H1 (cell line): ENCODE measurements at regions not wholly inside any gene's neighbourhood (a gene's known extent, or its start where the extent isn't known, plus 50 kb on each side); places are given as distances from the start of the nearest gene placed in this dataset.

Source experiments
- CTCF ChIA-PET: fragments of 300-600 bp; sonication (Branson Sonifier 250); formaldehyde crosslinking; loops from one replicate; lab custom pipeline; 2021; ENCODE audit not compliant: partially characterized antibody; lab: Charles Lee
- POLR2A ChIA-PET: fragments of 300-600 bp; sonication (Branson Sonifier 250); formaldehyde crosslinking; loops from one replicate; lab custom pipeline; 2021; ENCODE audit warnings: inconsistent platforms; ENCODE audit not compliant: partially characterized antibody; lab: Charles Lee
- DNase-seq, 2 experiments: peaks; one replicate each; pipeline versions ENCODE4 v3.0.0 to v3.0.0-alpha.2; 2010 to 2022; ENCODE audit warnings: low spot score in 2 of 2, low read depth in 1 of 2, mixed read lengths in 1 of 2
- FAIRE-seq: peaks from 2 replicates; lab custom pipeline; 2011; peaks lifted over from hg19 to GRCh38; lab: Jason Lieb, UNC
- H2AFZ ChIP-seq: 2 replicates; pipeline ENCODE4 v1.8.1; 2012; ENCODE audit warnings: low read length, inconsistent platforms
- H2AK5ac ChIP-seq: 2 replicates; pipeline ENCODE4 v1.6.1; 2013; ENCODE audit warnings: low read depth, low read length
- H2BK120ac ChIP-seq: replicated peaks from 2 replicates; pipeline ENCODE3; 2013; ENCODE audit warnings: low read depth, low read length, inconsistent platforms
- H2BK12ac ChIP-seq: 2 replicates; pipeline ENCODE4 v1.6.1; 2013; ENCODE audit warnings: low read depth, low read length
- H2BK15ac ChIP-seq: 2 replicates; pipeline ENCODE4 v1.6.1; 2013; ENCODE audit warnings: low read length
- H2BK20ac ChIP-seq: 2 replicates; pipeline ENCODE4 v1.6.1; 2013; ENCODE audit warnings: low read length
- H2BK5ac ChIP-seq: 2 replicates; pipeline ENCODE4 v1.6.1; 2013; ENCODE audit warnings: low read depth, low read length
- H3K14ac ChIP-seq: 2 replicates; pipeline ENCODE4 v1.6.1; 2013; ENCODE audit warnings: inconsistent platforms; ENCODE audit not compliant: insufficient read length
- H3K18ac ChIP-seq: 2 replicates; pipeline ENCODE4 v1.6.1; 2013; ENCODE audit warnings: low read length; ENCODE audit errors: extremely low read depth
- H3K23ac ChIP-seq: 2 replicates; pipeline ENCODE4 v1.6.1; 2013; ENCODE audit warnings: inconsistent platforms; ENCODE audit not compliant: insufficient read length
- H3K23me2 ChIP-seq: 2 replicates; pipeline ENCODE4 v1.6.1; 2013; ENCODE audit warnings: low read depth, low read length
- H3K27ac ChIP-seq: 2 replicates; pipeline ENCODE4 v1.6.1; 2011; ENCODE audit warnings: low read depth, low read length, inconsistent platforms
- H3K27me3 ChIP-seq, 4 experiments: replicated peaks in 1 of 4; 1 replicate in 1 of 4; 2 replicates in 3 of 4; pipeline versions ENCODE4 v1.6.1 to v1.8.1; 2011 to 2013; ENCODE audit warnings: low read length in 3 of 4, mild to moderate bottlenecking in 3 of 4, inconsistent platforms in 2 of 4, mixed read lengths in 2 of 4, moderate library complexity in 1 of 4; ENCODE audit not compliant: control insufficient read depth in 3 of 4, insufficient read depth in 3 of 4; ENCODE audit errors: extremely low read depth in 1 of 4
- H3K36me3 ChIP-seq, 4 experiments: 2 replicates each; pipeline versions ENCODE4 v1.6.1 to v1.8.1; 2011 to 2013; ENCODE audit warnings: mild to moderate bottlenecking in 4 of 4, low read length in 3 of 4, moderate library complexity in 2 of 4, control low read depth in 1 of 4, inconsistent platforms in 1 of 4; ENCODE audit not compliant: insufficient read depth in 4 of 4, control insufficient read depth in 2 of 4
- H3K4ac ChIP-seq: replicated peaks from 2 replicates; pipeline ENCODE3; 2013; ENCODE audit warnings: low read length, low read depth, mixed read lengths, inconsistent platforms; ENCODE audit not compliant: insufficient read length
- H3K4me1 ChIP-seq, 4 experiments: replicated peaks in 1 of 4; 1 replicate in 1 of 4; 2 replicates in 3 of 4; pipeline versions ENCODE4 v1.6.1 to v1.8.1; 2011 to 2013; ENCODE audit warnings: low read length in 3 of 4, inconsistent platforms in 2 of 4, mixed read lengths in 1 of 4; ENCODE audit not compliant: insufficient read depth in 4 of 4, control insufficient read depth in 3 of 4
- H3K4me2 ChIP-seq, 2 experiments: 2 replicates each; pipeline versions ENCODE4 v1.6.1 to v1.8.1; 2011 to 2013; ENCODE audit warnings: low read depth in 2 of 2, low read length in 2 of 2, control low read depth in 1 of 2, inconsistent platforms in 1 of 2, mild to moderate bottlenecking in 1 of 2; ENCODE audit not compliant: insufficient read depth in 1 of 2
- H3K4me3 ChIP-seq, 4 experiments: fragments of 200-600, 300-600 bp in 1 of 4; sonication (generic), shearing (Covaris generic), sonication (Bioruptor Twin) in 1 of 4; 2 replicates each; pipeline versions ENCODE4 v1.5.1 to v1.8.1; 2011 to 2016; ENCODE audit warnings: low read length in 4 of 4, low read depth in 3 of 4, control low read depth in 2 of 4, inconsistent platforms in 2 of 4, mild to moderate bottlenecking in 2 of 4, mixed read lengths in 1 of 4, moderate library complexity in 1 of 4; ENCODE audit not compliant: insufficient read depth in 2 of 4; ENCODE audit errors: extremely low read depth in 1 of 4
- H3K56ac ChIP-seq: replicated peaks from 2 replicates; pipeline ENCODE3; 2013; ENCODE audit warnings: low read depth, mild to moderate bottlenecking, mixed read lengths, low read length, inconsistent platforms; ENCODE audit not compliant: insufficient read length
- H3K79me1 ChIP-seq: 2 replicates; pipeline ENCODE4 v1.6.1; 2013; ENCODE audit warnings: low read depth, low read length, control low read depth
- H3K79me2 ChIP-seq, 2 experiments: 2 replicates each; pipeline versions ENCODE4 v1.6.1 to v1.8.1; 2012 to 2013; ENCODE audit warnings: low read length in 2 of 2, mild to moderate bottlenecking in 2 of 2, inconsistent platforms in 1 of 2; ENCODE audit not compliant: insufficient read depth in 2 of 2, control insufficient read depth in 1 of 2
- H3K9ac ChIP-seq, 4 experiments: replicated peaks in 1 of 4; 1 replicate in 1 of 4; 2 replicates in 3 of 4; pipeline versions ENCODE4 v1.6.1 to v1.8.1; 2011 to 2013; ENCODE audit warnings: low read depth in 3 of 4, low read length in 3 of 4, control low read depth in 2 of 4, mild to moderate bottlenecking in 2 of 4, moderate library complexity in 2 of 4, inconsistent platforms in 1 of 4; ENCODE audit errors: extremely low read depth in 1 of 4
- H3K9me3 ChIP-seq, 2 experiments: 2 replicates each; pipeline versions ENCODE4 v1.6.1 to v1.8.1; 2012 to 2013; ENCODE audit warnings: mild to moderate bottlenecking in 2 of 2, moderate library complexity in 2 of 2, control low read depth in 1 of 2, inconsistent platforms in 1 of 2, low read depth in 1 of 2, low read length in 1 of 2, mixed read lengths in 1 of 2; ENCODE audit not compliant: insufficient read depth in 2 of 2
- H4K20me1 ChIP-seq, 2 experiments: replicated peaks in 1 of 2; 2 replicates each; pipeline versions ENCODE3 to v1.8.1; 2011 to 2013; ENCODE audit warnings: inconsistent platforms in 2 of 2, low read length in 2 of 2, mild to moderate bottlenecking in 1 of 2; ENCODE audit not compliant: insufficient read depth in 2 of 2, control insufficient read depth in 1 of 2
- H4K5ac ChIP-seq: 2 replicates; pipeline ENCODE4 v1.6.1; 2013; ENCODE audit warnings: low read length, low read depth, mixed read lengths, inconsistent platforms; ENCODE audit not compliant: insufficient read length
- H4K8ac ChIP-seq: 2 replicates; pipeline ENCODE4 v1.8.0; 2013; ENCODE audit warnings: mild to moderate bottlenecking, moderate library complexity, low read length, inconsistent platforms; ENCODE audit not compliant: insufficient read depth; ENCODE audit errors: extremely low read depth
- H4K91ac ChIP-seq: replicated peaks from 2 replicates; pipeline ENCODE3; 2013; ENCODE audit warnings: low read length, mixed read lengths, inconsistent platforms; ENCODE audit not compliant: insufficient read length
- HDAC6 ChIP-seq: IDR thresholded peaks from one replicate; pipeline ENCODE4 v1.7.1; 2012; ENCODE audit warnings: low read depth, mild to moderate bottlenecking, inconsistent platforms, low read length, moderate library complexity
- MAFK ChIP-seq: IDR thresholded peaks from 2 replicates; pipeline ENCODE4 v1.6.1; 2012; ENCODE audit warnings: low read depth, mild to moderate bottlenecking, improper control_type of control experiment, low read length
- WGBS, 2 experiments: shearing (Covaris generic) in 1 of 2; methylation state at CpG; one replicate each; pipeline versions ENCODE4 v1.1.6 to v1.1.7; 2013 to 2015; ENCODE audit warnings: low lambda C conversion rate in 2 of 2, mixed read lengths in 2 of 2, inconsistent platforms in 1 of 2, low coverage in 1 of 2, missing lambda C conversion rate in 1 of 2; ENCODE audit not compliant: insufficient replicate concordance in 2 of 2, insufficient coverage in 1 of 2, insufficient read length in 1 of 2; ENCODE audit errors: extremely low coverage in 1 of 2, missing lambda C conversion rate in 1 of 2; 5-methylcytosine and 5-hydroxymethylcytosine counted together
- TF ChIP-seq, protein P1 (sequence below): IDR thresholded peaks from 2 replicates; pipeline ENCODE4 v1.6.1; 2012; ENCODE audit warnings: inconsistent platforms
- TF ChIP-seq, protein P2 (sequence below): IDR thresholded peaks from 2 replicates; pipeline ENCODE4 v1.6.1; 2012; ENCODE audit warnings: inconsistent platforms

DNA sequence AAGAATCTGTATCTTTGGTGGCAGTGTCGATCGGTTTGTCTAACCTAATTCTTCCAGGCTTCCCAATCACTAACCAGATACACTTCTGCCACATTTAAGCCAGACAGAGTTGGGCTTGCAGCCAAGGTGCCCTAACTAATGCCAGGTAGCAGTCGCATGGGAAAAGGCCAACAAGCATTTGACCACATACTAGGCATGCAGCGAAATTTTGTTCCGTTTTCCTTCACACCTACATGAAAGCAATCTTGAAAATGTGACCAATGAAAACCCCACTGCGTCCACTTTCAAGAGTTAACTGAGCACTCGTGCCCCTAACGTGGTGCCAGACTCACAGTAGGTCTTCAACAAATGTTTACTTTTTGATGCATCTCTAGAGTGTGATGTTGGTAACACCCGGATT, 192.2 kb upstream of the TPM1 start:
- H3K27ac ChIP-seq = peak overlapping the region; percentile 39; the same call in 1 of the 2 replicates

More for the DNA sequence above, 192.2 kb upstream of the TPM1 start:
- Histone ChIP-seq H2BK5ac (peak overlapping the region; percentile 92), H3K56ac (no peak overlapping the region), H3K27me3 (no peaks in the 10 kb centered on the region), H4K91ac (peak overlapping the region; percentile 23), H2AK5ac (peak overlapping the region; percentile 99; the same call in 1 of the 2 replicates), H2BK12ac (peak overlapping the region; percentile 94), H3K79me1 (no peaks in the 10 kb centered on the region), H3K9me3 (peaks cover 0 to 5% of the 10 kb centered on the region in 2 experiments; a peak in 1 of 4 replicates), H2AFZ (no peak overlapping the region), H3K4ac (peak overlapping the region; percentile 79), H2BK20ac (peak overlapping the region; percentile 98), H3K23me2 (no peaks in the 10 kb centered on the region; the same call in 1 of the 2 replicates), H3K23ac (no peak overlapping the region), H2BK120ac (peak overlapping the region; percentile 93), H4K8ac (no peak overlapping the region), H3K79me2 (no peaks in the 10 kb centered on the region), H3K4me2 (peak overlapping the region; percentile 3 to 34; a peak in 3 of 4 replicates), H2BK15ac (peak overlapping the region; percentile 95; the same call in 1 of the 2 replicates), H3K9ac (peak overlapping the region in 1 of 4 experiments; percentile 3; a peak in 1 of 7 replicates), H3K14ac (no peak overlapping the region), H4K20me1 (no peaks in the 10 kb centered on the region), H3K36me3 (no peaks in the 10 kb centered on the region), H3K18ac (peak overlapping the region; percentile 52), H3K4me3 (no peak overlapping the region), H3K4me1 (peaks cover 15 to 35% (median 28%) of the 10 kb centered on the region in 4 experiments), H4K5ac (peak overlapping the region; percentile 44)
- CTCF ChIA-PET = interaction anchor here (1.0 to 1.5 kb wide), 8 partner anchors 11 to 197 kb away, joined by 3 to 7 read pairs (median 3); no protein-coding TSS in a partner anchor
- 65% methylated on average over 9 of the region's 9 CpGs; no CpG with 5 or more reads in 1 of the 2 experiments for WGBS, 2 experiments
- TF ChIP-seq, protein P1, sequence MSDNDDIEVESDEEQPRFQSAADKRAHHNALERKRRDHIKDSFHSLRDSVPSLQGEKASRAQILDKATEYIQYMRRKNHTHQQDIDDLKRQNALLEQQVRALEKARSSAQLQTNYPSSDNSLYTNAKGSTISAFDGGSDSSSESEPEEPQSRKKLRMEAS = 0 out of 2 replicates have a peak, but pooled peaks have one; percentile 19
- TF ChIP-seq HDAC6 (no peak), MAFK (no peak)
- TF ChIP-seq, protein P2, sequence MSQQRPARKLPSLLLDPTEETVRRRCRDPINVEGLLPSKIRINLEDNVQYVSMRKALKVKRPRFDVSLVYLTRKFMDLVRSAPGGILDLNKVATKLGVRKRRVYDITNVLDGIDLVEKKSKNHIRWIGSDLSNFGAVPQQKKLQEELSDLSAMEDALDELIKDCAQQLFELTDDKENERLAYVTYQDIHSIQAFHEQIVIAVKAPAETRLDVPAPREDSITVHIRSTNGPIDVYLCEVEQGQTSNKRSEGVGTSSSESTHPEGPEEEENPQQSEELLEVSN = peak; percentile 62
- no peak for FAIRE-seq
- DNase-seq = no peak
- POLR2A ChIA-PET = interaction anchor here (0.6 to 12.8 kb wide), 8 partner anchors 35 to 242 kb away, joined by 3 to 195 read pairs (median 4); partner anchors contain the start of gene TPM1
